Mesenchymal stem cell (in vitro differentiated cells and primary cell): ENCODE measurements at regions not wholly inside any gene's neighbourhood (a gene's known extent, or its start where the extent isn't known, plus 50 kb on each side); places are given as distances from the start of the nearest gene placed in this dataset.

Source experiments
- DNase-seq: peaks from one replicate; pipeline ENCODE4 v3.0.0-alpha.2; 2013
- H2AFZ ChIP-seq: one replicate; pipeline ENCODE4 v1.6.1; 2013; ENCODE audit warnings: low read depth, mild to moderate bottlenecking, control low read depth, inconsistent platforms, low read length, moderate library complexity
- H2AK5ac ChIP-seq: 2 replicates; pipeline ENCODE4 v1.6.1; 2013; ENCODE audit warnings: low read length, moderate library complexity, mild to moderate bottlenecking, inconsistent platforms; ENCODE audit not compliant: severe bottlenecking
- H2BK120ac ChIP-seq: one replicate; pipeline ENCODE4 v1.6.1; 2013; ENCODE audit warnings: low read depth, mild to moderate bottlenecking, inconsistent platforms, low read length, moderate library complexity
- H2BK12ac ChIP-seq, 2 experiments: one replicate each; pipeline ENCODE4 v1.6.1; 2013; ENCODE audit warnings: inconsistent platforms in 2 of 2, low read length in 2 of 2, mild to moderate bottlenecking in 2 of 2, moderate library complexity in 2 of 2, control low read depth in 1 of 2
- H2BK15ac ChIP-seq: one replicate; pipeline ENCODE4 v1.6.1; 2013; ENCODE audit warnings: mild to moderate bottlenecking, low read depth, inconsistent platforms; ENCODE audit not compliant: poor library complexity, severe bottlenecking
- H2BK5ac ChIP-seq: 2 replicates; pipeline ENCODE4 v1.6.1; 2013; ENCODE audit warnings: low read depth, mild to moderate bottlenecking, low read length, control low read depth, inconsistent platforms; ENCODE audit not compliant: poor library complexity, severe bottlenecking
- H3K14ac ChIP-seq, 2 experiments: one replicate each; pipeline ENCODE4 v1.6.1; 2013; ENCODE audit warnings: inconsistent platforms in 2 of 2, low read length in 2 of 2, control low read depth in 1 of 2, mild to moderate bottlenecking in 1 of 2, moderate library complexity in 1 of 2
- H3K18ac ChIP-seq, 2 experiments: one replicate each; pipeline ENCODE4 v1.6.1; 2013; ENCODE audit warnings: inconsistent platforms in 2 of 2, low read length in 2 of 2, control low read depth in 1 of 2, low read depth in 1 of 2, mild to moderate bottlenecking in 1 of 2
- H3K23ac ChIP-seq, 2 experiments: one replicate each; pipeline ENCODE4 v1.6.1; 2013; ENCODE audit warnings: inconsistent platforms in 2 of 2, low read length in 2 of 2, mild to moderate bottlenecking in 2 of 2, moderate library complexity in 2 of 2, control low read depth in 1 of 2
- H3K27ac ChIP-seq: 2 replicates; pipeline ENCODE4 v1.5.1; 2013; ENCODE audit warnings: mild to moderate bottlenecking, moderate library complexity, low read length, control low read depth, inconsistent platforms; ENCODE audit not compliant: poor library complexity, severe bottlenecking
- H3K27me3 ChIP-seq, 2 experiments: 2 replicates each; pipeline versions ENCODE4 v1.6.1 to v1.7.0; 2013; ENCODE audit warnings: low read length in 2 of 2, mild to moderate bottlenecking in 2 of 2, moderate library complexity in 2 of 2, control low read depth in 1 of 2, inconsistent platforms in 1 of 2; ENCODE audit not compliant: control insufficient read depth in 1 of 2, insufficient read depth in 1 of 2
- H3K36me3 ChIP-seq, 2 experiments: 2 replicates each; pipeline versions ENCODE4 v1.6.1 to v1.7.0; 2013; ENCODE audit warnings: low read length in 2 of 2, control low read depth in 1 of 2, inconsistent platforms in 1 of 2, low read depth in 1 of 2, mild to moderate bottlenecking in 1 of 2; ENCODE audit not compliant: insufficient read depth in 2 of 2, control insufficient read depth in 1 of 2
- H3K4ac ChIP-seq, 2 experiments: one replicate each; pipeline ENCODE4 v1.6.1; 2013; ENCODE audit warnings: inconsistent platforms in 2 of 2, low read length in 2 of 2, mild to moderate bottlenecking in 2 of 2, moderate library complexity in 2 of 2, control low read depth in 1 of 2, low read depth in 1 of 2
- H3K4me1 ChIP-seq: 2 replicates; pipeline ENCODE4 v1.6.1; 2013; ENCODE audit warnings: low read depth, low read length, control low read depth; ENCODE audit not compliant: control insufficient read depth, insufficient read depth
- H3K4me2 ChIP-seq: 2 replicates; pipeline ENCODE4 v1.6.1; 2013; ENCODE audit warnings: low read length, mild to moderate bottlenecking, inconsistent platforms; ENCODE audit not compliant: poor library complexity, severe bottlenecking
- H3K4me3 ChIP-seq, 2 experiments: 2 replicates each; pipeline versions ENCODE4 v1.5.1 to v1.7.0; 2013; ENCODE audit warnings: low read length in 2 of 2, mild to moderate bottlenecking in 2 of 2, control low read depth in 1 of 2, low read depth in 1 of 2; ENCODE audit not compliant: insufficient read depth in 1 of 2
- H3K79me1 ChIP-seq: replicated peaks from 2 replicates; pipeline ENCODE4 v1.6.1; 2013; ENCODE audit warnings: mild to moderate bottlenecking, control low read depth, low read length, inconsistent platforms; ENCODE audit not compliant: poor library complexity, severe bottlenecking
- H3K9ac ChIP-seq: 2 replicates; pipeline ENCODE4 v1.7.0; 2013; ENCODE audit warnings: mild to moderate bottlenecking, low read length, moderate library complexity
- H3K9me3 ChIP-seq: 2 replicates; pipeline ENCODE4 v1.7.0; 2013; ENCODE audit warnings: mild to moderate bottlenecking, low read length; ENCODE audit not compliant: control insufficient read depth
- H4K8ac ChIP-seq: one replicate; pipeline ENCODE4 v1.6.1; 2013; ENCODE audit warnings: inconsistent platforms, mild to moderate bottlenecking, low read length, moderate library complexity
- H4K91ac ChIP-seq: one replicate; pipeline ENCODE4 v1.6.1; 2013; ENCODE audit warnings: mild to moderate bottlenecking, low read length, inconsistent platforms
- WGBS: methylation state at CpG from one replicate; pipeline ENCODE4 v1.1.7; 2013; ENCODE audit warnings: mixed read lengths; 5-methylcytosine and 5-hydroxymethylcytosine counted together

DNA sequence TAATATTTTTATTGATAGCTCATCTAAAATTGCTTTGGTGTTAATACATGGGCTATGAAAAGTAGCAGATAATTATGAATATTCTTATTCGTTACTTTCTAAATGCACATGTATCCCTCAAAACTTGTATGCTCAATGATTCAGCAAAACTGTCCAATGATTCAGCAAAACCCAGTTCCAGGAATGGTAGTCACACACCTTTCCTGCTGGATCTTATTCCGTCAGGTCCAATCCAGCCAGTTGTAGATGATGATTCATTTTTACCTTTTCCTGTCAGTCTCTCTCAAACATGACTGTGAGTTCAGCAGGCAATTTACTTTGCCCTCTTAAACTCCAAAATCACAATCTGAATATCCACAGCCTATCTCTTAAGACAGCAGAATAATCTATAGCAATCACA is 1082.6 kb downstream of the EFNB2 start:
- 98% methylated on average over 2 of the region's 2 CpGs for WGBS
- Histone ChIP-seq H3K14ac (no peak overlapping the region), H2BK5ac (no peak overlapping the region)

DNA sequence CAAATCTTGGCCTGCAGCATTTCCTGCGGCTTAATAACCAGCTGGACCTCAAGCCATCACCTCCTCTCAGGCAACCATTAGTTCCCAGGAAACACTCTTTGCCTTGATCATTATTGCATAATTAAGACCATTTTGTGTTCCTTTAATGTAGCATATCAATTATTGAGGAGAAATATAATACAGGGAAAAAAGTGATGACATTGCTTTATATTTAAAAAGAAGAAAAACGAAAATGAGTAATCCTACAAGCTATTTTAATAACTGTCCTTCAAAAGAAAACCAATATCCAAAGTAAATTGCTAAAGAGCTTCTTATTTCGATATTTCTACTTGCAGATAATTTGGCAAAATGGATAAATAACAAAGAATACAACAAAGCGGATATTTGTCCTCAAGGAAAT is 1084.7 kb downstream of the EFNB2 start:
- no peak for DNase-seq
- WGBS: 71% methylated on average over 1 of the region's 4 CpGs

More for the DNA sequence above, 1082.6 kb downstream of the EFNB2 start:
- no peak overlapping the region for H2BK120ac ChIP-seq
- no peak overlapping the region for H2AFZ ChIP-seq
- H2BK12ac ChIP-seq: no peak overlapping the region
- no peak overlapping the region for H3K27ac ChIP-seq
- no peak overlapping the region for H3K4me3 ChIP-seq
- H3K79me1 ChIP-seq: no peaks in the 10 kb centered on the region
- DNase-seq: no peak
- H3K9me3 ChIP-seq: peaks cover 4% of the 10 kb centered on the region
- H3K23ac ChIP-seq: no peak overlapping the region
- H2AK5ac ChIP-seq: no peak overlapping the region
- H3K36me3 ChIP-seq: no peaks in the 10 kb centered on the region
- no peak overlapping the region for H2BK15ac ChIP-seq
- H4K8ac ChIP-seq: no peak overlapping the region
- no peak overlapping the region for H4K91ac ChIP-seq
- H3K18ac ChIP-seq: no peak overlapping the region
- H3K27me3 ChIP-seq: no peaks in the 10 kb centered on the region
- no peak overlapping the region for H3K4me2 ChIP-seq
- H3K4me1 ChIP-seq: no peaks in the 10 kb centered on the region
- no peak overlapping the region for H3K4ac ChIP-seq
- H3K9ac ChIP-seq: no peak overlapping the region

DNA sequence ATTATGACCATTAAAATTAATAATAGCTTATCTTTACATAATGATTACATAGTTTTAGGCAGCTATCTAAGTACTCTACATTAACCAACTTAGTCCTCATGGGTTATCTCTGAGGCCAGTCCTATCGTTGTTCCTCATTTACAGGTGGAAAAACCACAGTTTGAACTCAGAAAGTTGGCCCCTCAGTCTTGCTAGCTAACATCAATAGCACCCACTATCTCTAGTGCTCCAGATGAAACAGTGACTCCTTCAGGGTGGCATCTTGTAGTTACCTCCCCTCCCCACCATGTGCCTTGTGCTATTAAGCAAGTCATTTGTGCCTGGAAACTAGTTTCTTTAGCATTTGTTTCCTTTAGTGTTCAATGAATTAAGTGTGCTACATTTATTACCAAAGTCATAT is 1086.7 kb downstream of the EFNB2 start:
- no peaks in the 10 kb centered on the region for H3K9me3 ChIP-seq
- no peak overlapping the region for H3K14ac ChIP-seq
- no peak overlapping the region for H3K27ac ChIP-seq
- H3K4ac ChIP-seq: no peak overlapping the region
- H2AK5ac ChIP-seq: no peak overlapping the region
- H2BK15ac ChIP-seq: no peak overlapping the region
- H3K27me3 ChIP-seq: no peaks in the 10 kb centered on the region
- no peak overlapping the region for H3K23ac ChIP-seq
- no peak for DNase-seq
- no peak overlapping the region for H4K91ac ChIP-seq
- no peaks in the 10 kb centered on the region for H3K79me1 ChIP-seq
- H3K36me3 ChIP-seq: no peaks in the 10 kb centered on the region
- 92% methylated on average over 1 of the region's 1 CpG for WGBS
- no peak overlapping the region for H3K18ac ChIP-seq
- no peak overlapping the region for H3K4me2 ChIP-seq
- H2BK12ac ChIP-seq: no peak overlapping the region
- no peak overlapping the region for H4K8ac ChIP-seq
- H2BK120ac ChIP-seq: no peak overlapping the region
- no peaks in the 10 kb centered on the region for H3K4me1 ChIP-seq
- H2AFZ ChIP-seq: no peak overlapping the region
- H3K9ac ChIP-seq: no peak overlapping the region
- H2BK5ac ChIP-seq: no peak overlapping the region
- no peak overlapping the region for H3K4me3 ChIP-seq

More for the DNA sequence above, 1084.7 kb downstream of the EFNB2 start:
- Histone ChIP-seq H3K9ac (no peak overlapping the region), H3K27me3 (no peaks in the 10 kb centered on the region), H3K23ac (no peak overlapping the region), H3K36me3 (no peaks in the 10 kb centered on the region), H2AFZ (no peak overlapping the region), H3K79me1 (no peaks in the 10 kb centered on the region), H3K4ac (no peak overlapping the region), H4K91ac (no peak overlapping the region), H3K9me3 (peaks cover 4% of the 10 kb centered on the region), H4K8ac (no peak overlapping the region), H3K14ac (no peak overlapping the region), H3K4me3 (no peak overlapping the region), H3K4me1 (no peaks in the 10 kb centered on the region), H2BK15ac (no peak overlapping the region), H3K27ac (no peak overlapping the region), H2BK5ac (no peak overlapping the region), H2BK120ac (no peak overlapping the region), H2BK12ac (no peak overlapping the region), H2AK5ac (no peak overlapping the region), H3K4me2 (no peak overlapping the region), H3K18ac (no peak overlapping the region)

DNA sequence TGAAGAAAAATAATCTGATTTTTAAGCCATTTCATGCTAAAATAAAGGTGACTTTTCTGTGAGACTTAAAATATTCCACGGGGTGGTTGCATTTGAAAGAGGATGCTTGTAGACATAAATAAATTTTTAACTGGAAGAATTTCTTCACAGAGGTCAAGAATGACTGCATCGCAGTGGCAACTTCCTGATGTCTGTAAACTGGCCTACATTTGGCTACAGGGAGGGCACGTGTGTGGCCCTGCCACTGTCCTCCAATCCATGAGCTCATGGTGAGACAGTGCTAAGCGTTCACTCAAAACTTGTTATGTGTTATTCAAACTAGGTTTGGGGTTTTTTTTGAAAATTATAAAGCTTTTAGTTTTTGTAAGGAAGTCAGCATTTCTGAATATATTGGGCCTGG is 1089.3 kb downstream of the EFNB2 start:
- no peak overlapping the region for H2BK15ac ChIP-seq
- no peak overlapping the region for H2BK5ac ChIP-seq
- H2BK120ac ChIP-seq: no peak overlapping the region
- no peak overlapping the region for H3K4me3 ChIP-seq
- H3K9ac ChIP-seq: no peak overlapping the region
- no peak overlapping the region for H3K4ac ChIP-seq
- no peaks in the 10 kb centered on the region for H3K79me1 ChIP-seq
- DNase-seq: peak; percentile 28
- no peak overlapping the region for H4K8ac ChIP-seq
- H2BK12ac ChIP-seq: no peak overlapping the region
- H3K18ac ChIP-seq: no peak overlapping the region
- no peak overlapping the region for H2AK5ac ChIP-seq
- H3K23ac ChIP-seq: no peak overlapping the region
- no peak overlapping the region for H4K91ac ChIP-seq
- H3K36me3 ChIP-seq: no peaks in the 10 kb centered on the region
- no peaks in the 10 kb centered on the region for H3K4me1 ChIP-seq
- H3K14ac ChIP-seq: no peak overlapping the region
- H3K27ac ChIP-seq: no peak overlapping the region
- H3K4me2 ChIP-seq: no peak overlapping the region
- no peaks in the 10 kb centered on the region for H3K27me3 ChIP-seq
- H2AFZ ChIP-seq: no peak overlapping the region
- H3K9me3 ChIP-seq: no peaks in the 10 kb centered on the region
- WGBS: 85% methylated on average over 4 of the region's 4 CpGs
